Gastroesophageal sphincter (tissue), 4 donors: ENCODE measurements at regions not wholly inside any gene's neighbourhood (a gene's known extent, or its start where the extent isn't known, plus 50 kb on each side); places are given as distances from the start of the nearest gene placed in this dataset.

ENCODE experiments used
- ATAC-seq: fragments of 150-250 bp; one replicate; pipeline ENCODE4 v1.9.1; 2016; ENCODE audit warnings: mild to moderate bottlenecking, moderate library complexity
- H3K27ac ChIP-seq, 4 donors: fragments of 200-600 bp; sonication (generic) in 3 of 4; 1 replicate in 3 of 4; 2 replicates in 1 of 4; pipeline ENCODE4 v1.5.1; 2016 to 2019
- H3K27me3 ChIP-seq: fragments of 200-600 bp; sonication (generic); one replicate; pipeline ENCODE4 v1.5.1; 2019
- H3K36me3 ChIP-seq, 2 donors: fragments of 200-600 bp; sonication (generic); one replicate each; pipeline ENCODE4 v1.5.1; 2019; ENCODE audit warnings: control low read depth in 1 of 2
- H3K4me1 ChIP-seq, 3 donors: fragments of 200-600 bp; sonication (generic); 1 replicate in 2 of 3; 2 replicates in 1 of 3; pipeline ENCODE4 v1.5.1; 2016 to 2019; ENCODE audit warnings: control low read depth in 2 of 3
- H3K4me3 ChIP-seq, 2 donors: fragments of 200-600 bp; sonication (generic); one replicate each; pipeline ENCODE4 v1.5.1; 2019; ENCODE audit warnings: mild to moderate bottlenecking in 1 of 2, moderate library complexity in 1 of 2
- H3K9me3 ChIP-seq, 3 donors: fragments of 200-600 bp; sonication (generic); one replicate each; pipeline ENCODE4 v1.5.1; 2017 to 2019; ENCODE audit warnings: control low read depth in 2 of 3
- CTCF ChIP-seq, 4 experiments: fragments of 200-600 bp in 2 of 4; fragments of 450-650 bp in 2 of 4; sonication (generic) in 1 of 4; IDR thresholded peaks; one replicate each; pipeline ENCODE4 v1.5.1; 2017 to 2019; ENCODE audit warnings: antibody characterized with exemption in 4 of 4, mild to moderate bottlenecking in 2 of 4, moderate library complexity in 2 of 4
- EP300 ChIP-seq: sonication (generic); formaldehyde crosslinking; IDR thresholded peaks from one replicate; pipeline ENCODE4 v1.6.1; 2017; ENCODE audit warnings: antibody characterized with exemption, mild to moderate bottlenecking
- POLR2A ChIP-seq, 2 donors: fragments of 450-650 bp; IDR thresholded peaks; one replicate each; pipeline ENCODE4 v1.6.1; 2017; ENCODE audit warnings: antibody characterized with exemption in 2 of 2, mild to moderate bottlenecking in 2 of 2, moderate library complexity in 1 of 2
- POLR2AphosphoS5 ChIP-seq: sonication (generic); formaldehyde crosslinking; IDR thresholded peaks from one replicate; pipeline ENCODE4 v1.6.1; 2017; ENCODE audit warnings: antibody characterized with exemption
- WGBS, 2 donors: methylation state at CpG; one replicate each; pipeline ENCODE4 v1.1.5; 2018; ENCODE audit warnings: low coverage in 1 of 2; 5-methylcytosine and 5-hydroxymethylcytosine counted together

DNA sequence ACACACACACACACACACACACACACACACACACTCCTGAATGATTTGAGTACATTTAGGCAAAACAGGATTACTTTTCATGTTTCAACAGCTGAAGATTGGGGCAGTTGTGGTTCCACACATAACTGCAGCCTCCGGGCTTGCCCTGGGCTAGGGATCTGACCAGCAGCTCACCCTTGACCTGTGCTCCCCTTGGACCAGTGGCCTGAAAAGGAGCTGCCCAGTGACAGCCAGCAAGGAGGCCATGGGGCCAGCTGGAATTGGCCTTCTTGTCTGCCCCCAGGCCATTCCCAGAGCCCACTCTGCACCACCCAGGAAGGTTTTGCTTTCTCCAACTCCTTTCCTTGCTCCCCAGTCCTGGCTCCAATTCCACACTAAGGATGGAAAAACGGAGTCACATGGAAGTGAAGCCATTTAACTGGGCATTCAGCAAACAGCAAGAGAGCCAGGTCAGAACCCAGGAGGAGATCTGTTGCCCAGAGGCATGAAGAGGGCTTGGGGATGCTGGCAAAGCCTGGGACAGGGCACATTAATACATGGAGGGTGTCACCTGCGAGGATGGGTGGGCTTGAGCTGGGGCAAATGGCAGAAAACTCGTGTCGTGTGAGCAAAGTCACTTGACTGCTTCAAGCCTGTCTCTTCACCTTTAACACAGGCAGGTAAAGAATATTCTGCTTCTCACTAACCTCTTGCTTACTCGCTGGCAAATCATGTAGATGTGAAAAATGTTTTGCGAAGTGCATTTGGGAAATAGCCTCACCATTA, 61.5 kb upstream of the GDF10 start:
- TF ChIP-seq POLR2A (IDR thresholded peaks at IDR 0.05) (no peak), EP300 (no peak), CTCF (IDR thresholded peaks at IDR 0.05) (no peak), POLR2AphosphoS5 (no peak)

DNA sequence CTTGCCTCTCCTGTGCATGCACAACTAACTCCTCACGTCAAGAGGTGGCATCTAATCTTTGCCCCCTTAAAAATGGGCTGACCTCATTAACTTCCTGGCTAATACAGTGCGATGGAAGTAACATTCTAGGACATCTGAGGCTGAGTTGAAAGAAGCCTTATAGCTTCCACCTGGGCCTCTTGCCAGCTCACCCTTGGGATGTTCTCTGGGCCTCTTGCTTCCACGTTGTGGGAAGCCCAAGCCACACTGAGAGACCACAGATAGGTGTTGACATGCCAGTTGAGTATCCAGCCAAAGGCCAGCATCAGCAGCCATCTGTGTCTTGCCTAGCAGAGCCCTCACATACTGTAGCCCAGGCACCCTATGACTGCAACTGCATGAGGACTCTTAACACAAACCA, 60.8 kb upstream of the GDF10 start:
- ATAC-seq = no peak
- no peak for TF ChIP-seq EP300
- TF ChIP-seq CTCF (IDR thresholded peaks at IDR 0.05) = no peak
- no peak for TF ChIP-seq POLR2AphosphoS5
- no peak for TF ChIP-seq POLR2A (IDR thresholded peaks at IDR 0.05)
- Histone ChIP-seq H3K36me3 (no peaks in the 10 kb centered on the region), H3K4me3 (no peak overlapping the region), H3K27ac (no peak overlapping the region), H3K27me3 (peaks cover 4% of the 10 kb centered on the region), H3K9me3 (peaks cover 0 to 10% (median 0%) of the 10 kb centered on the region in 3 donors), H3K4me1 (no peaks in the 10 kb centered on the region)
- 95 to 100% methylated on average over 1 to 2 of the region's 3 CpGs for WGBS, 2 donors

More for the DNA sequence above, 61.5 kb upstream of the GDF10 start:
- peaks cover 0 to 10% (median 0%) of the 10 kb centered on the region in 3 donors for H3K9me3 ChIP-seq
- 93 to 97% methylated on average over 5 to 6 of the region's 7 CpGs for WGBS, 2 donors
- no peak overlapping the region for H3K27ac ChIP-seq
- H3K4me3 ChIP-seq = no peak overlapping the region
- H3K27me3 ChIP-seq = peaks cover 4% of the 10 kb centered on the region
- no peak for ATAC-seq
- no peaks in the 10 kb centered on the region for H3K36me3 ChIP-seq
- no peaks in the 10 kb centered on the region for H3K4me1 ChIP-seq

DNA sequence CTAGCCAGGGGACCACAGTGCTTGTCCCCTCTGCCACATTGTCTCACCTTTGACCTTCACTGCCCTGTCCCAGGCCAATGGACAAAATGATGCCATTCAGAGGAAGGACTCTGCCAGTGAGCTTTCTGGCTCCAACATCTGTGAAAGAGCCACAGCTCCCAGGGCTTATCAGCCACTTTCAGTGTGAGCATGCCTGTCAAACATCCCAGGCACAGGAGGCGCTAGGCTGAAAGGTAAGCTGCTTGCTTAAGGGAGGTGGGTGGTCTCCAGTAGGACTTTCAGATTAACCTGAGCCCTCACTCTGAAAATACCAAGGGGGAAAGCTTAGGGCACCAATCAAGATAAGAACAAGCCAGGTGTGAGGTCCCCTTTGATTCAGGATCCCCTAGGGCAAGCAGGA, 59.8 kb upstream of the GDF10 start:
- Histone ChIP-seq H3K27me3 (peaks cover 4% of the 10 kb centered on the region), H3K9me3 (peaks cover 0 to 10% (median 0%) of the 10 kb centered on the region in 3 donors), H3K36me3 (no peaks in the 10 kb centered on the region), H3K4me3 (no peak overlapping the region), H3K27ac (no peak overlapping the region), H3K4me1 (no peaks in the 10 kb centered on the region)
- ATAC-seq = no peak
- no peak for TF ChIP-seq POLR2A (IDR thresholded peaks at IDR 0.05)
- no peak for TF ChIP-seq CTCF (IDR thresholded peaks at IDR 0.05)
- no peak for TF ChIP-seq POLR2AphosphoS5
- no peak for TF ChIP-seq EP300
- WGBS, 2 donors = 83% methylated on average over 1 of the region's 1 CpG; no CpG with 5 or more reads in 1 of the 2 donors

DNA sequence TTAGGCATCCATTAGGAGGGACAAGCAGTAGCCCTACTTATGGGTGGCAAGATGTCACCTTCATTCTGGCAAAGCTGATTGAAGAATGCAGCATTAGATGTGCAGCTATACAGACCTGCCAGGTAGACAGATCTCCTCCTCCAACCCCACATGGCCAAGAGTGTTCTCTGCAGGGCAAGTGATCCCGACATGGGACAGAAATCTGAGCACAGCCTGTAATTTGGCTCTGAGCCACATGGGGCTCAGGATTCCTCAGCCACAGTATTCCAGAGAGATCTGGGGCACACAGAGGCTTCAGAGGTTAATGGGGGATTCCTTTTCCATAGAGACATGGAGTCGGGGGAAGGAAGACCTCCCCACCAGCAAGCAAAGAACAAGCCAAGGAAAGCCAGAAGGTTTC, 58.7 kb upstream of the GDF10 start:
- Histone ChIP-seq H3K27me3 (peaks cover 4% of the 10 kb centered on the region), H3K9me3 (peaks cover 0 to 10% (median 0%) of the 10 kb centered on the region in 3 donors), H3K36me3 (no peaks in the 10 kb centered on the region), H3K4me1 (no peaks in the 10 kb centered on the region), H3K27ac (no peak overlapping the region), H3K4me3 (no peak overlapping the region)
- TF ChIP-seq POLR2A (IDR thresholded peaks at IDR 0.05) (no peak), EP300 (no peak), CTCF (IDR thresholded peaks at IDR 0.05) (no peak), POLR2AphosphoS5 (no peak)
- 57 to 100% methylated on average over 1 of the region's 2 CpGs for WGBS, 2 donors
- no peak for ATAC-seq
